NCI-H526 (cell line): ENCODE measurements at regions not wholly inside any gene's neighbourhood (a gene's known extent, or its start where the extent isn't known, plus 50 kb on each side); places are given as distances from the start of the nearest gene placed in this dataset.

Source experiments
- DNase-seq, 2 experiments: peaks; one replicate each; lab custom pipeline; 2025; lab: John Stamatoyannopoulos, UW

DNA sequence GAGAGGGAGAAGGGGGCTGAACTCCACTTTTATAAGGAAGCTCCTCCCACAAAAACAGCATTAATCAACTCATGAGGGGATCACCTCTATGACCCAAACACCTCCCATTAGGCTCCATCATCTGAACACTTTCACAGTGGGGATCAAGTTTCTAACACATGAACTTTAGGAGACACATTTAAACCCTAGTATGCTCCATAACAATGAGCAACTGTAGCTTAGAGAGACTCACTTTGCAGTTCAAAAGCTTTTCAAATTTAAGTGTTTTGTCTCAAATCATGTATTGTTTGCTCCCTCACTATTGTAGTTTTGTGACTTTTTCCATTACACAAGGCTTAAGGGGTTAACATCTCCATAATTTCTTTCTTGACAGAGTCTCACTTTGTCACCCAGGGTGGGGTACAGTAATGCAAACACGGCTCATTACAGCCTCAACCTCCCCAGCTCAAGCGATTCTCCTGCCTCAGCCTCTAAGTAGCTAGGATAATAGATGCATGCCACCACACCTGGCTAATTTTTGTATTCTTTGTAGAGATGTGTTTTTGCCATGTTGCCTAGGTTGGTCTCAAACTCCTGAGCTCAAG, 352.7 kb upstream of the CDH20 start:
- no peak for DNase-seq

DNA sequence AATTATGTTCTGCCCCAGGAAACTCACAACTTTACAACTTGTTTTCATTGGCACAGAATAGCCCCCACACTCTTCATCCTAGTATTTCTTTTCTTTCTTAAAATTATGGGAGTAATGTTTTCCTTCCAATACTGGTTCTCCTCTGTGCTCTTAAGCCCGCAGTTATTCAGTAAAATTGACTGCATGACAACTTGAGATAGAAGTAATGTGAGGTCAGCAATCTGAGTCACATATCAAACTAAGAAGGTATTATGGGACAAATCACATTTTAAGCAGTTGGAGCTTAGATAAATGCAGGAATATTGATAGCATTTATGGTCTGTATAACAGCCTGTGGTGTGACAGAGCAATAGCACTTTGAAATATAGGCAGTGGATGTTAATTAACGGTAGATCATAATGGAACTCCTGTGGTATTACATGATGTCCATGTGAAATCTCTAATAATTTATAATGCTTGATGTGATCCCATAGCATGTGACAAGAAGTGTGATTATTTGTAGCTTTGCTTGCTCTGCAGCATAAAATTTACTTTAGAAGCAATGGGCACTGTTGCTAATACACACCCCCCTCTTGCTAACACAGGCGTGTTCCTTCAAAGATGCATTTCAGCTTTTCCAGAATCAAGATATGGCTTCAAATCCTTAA, 351.4 kb upstream of the CDH20 start:
- DNase-seq, result no peak

DNA sequence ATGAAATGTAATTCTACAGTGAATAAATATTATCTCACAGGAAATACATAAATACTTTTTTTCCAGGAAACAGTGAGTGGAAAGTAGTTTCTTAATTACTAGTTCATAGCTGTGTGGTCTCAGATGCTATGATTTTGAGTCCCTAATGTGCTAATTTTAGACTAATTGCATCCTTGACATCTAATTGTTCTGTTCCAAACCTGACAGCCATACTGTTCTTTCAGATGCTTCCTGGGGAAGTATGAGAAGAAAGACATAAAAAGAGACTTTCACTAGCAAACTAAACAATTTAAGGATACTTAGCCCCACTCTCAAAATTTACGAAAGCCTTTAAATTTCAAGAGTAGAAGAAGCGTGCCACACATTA, 350.9 kb upstream of the CDH20 start:
- no peak for DNase-seq

DNA sequence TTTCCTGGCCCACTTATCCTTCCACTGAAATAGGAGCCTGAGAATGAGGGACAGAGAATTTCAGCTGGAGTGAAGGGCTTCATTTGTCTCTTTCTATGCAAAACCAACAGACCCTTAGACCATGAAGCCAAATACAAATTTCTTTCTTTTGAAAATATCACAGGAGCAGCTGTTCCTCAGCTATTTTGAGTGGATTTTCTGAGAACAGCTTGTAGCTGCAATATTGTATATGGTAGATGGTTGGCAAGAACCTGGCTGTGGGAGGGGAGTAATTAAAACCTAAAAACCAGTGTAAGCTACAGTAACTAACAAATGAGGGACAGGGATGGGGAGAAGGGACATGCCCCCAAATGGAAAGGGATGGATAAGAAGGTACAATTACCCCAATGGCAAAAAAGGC, 350.3 kb upstream of the CDH20 start:
- no peak for DNase-seq

DNA sequence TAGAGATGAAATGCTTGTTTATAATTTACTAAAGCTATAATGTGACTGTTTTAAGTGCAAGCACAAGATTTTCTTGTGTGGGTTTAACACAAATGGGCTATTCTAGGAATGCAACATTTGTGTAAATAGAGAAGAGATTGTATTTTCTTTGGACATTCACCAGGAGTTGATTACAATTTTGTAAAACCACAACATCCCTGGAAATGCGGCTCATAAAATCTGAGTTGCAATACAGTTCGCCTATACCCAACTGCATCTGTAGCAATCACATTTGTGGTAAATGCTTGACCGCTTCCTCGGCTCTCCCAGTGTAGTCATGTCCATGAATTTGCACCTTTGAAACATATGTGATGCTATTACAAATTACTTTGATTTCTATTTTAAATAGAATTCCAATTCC, 348.7 kb upstream of the CDH20 start:
- no peak for DNase-seq

DNA sequence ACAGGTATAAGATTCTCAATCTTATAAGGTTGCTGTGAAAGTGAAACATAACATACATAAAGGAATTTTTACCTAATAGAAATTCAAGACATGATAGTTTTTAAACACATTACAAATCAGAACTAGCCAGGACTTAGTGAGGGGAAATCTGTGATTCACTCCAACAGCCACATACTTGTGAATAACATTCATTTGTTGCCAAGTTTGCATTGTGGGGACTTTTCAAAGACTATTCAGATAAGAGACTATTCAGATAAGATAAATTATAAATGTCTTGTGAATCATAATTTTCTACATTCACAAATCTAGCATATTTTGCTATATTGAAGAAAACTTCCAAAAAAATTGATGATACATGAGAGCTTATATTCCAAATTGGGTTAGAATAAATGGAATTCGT, 345.3 kb upstream of the CDH20 start:
- no peak for DNase-seq

DNA sequence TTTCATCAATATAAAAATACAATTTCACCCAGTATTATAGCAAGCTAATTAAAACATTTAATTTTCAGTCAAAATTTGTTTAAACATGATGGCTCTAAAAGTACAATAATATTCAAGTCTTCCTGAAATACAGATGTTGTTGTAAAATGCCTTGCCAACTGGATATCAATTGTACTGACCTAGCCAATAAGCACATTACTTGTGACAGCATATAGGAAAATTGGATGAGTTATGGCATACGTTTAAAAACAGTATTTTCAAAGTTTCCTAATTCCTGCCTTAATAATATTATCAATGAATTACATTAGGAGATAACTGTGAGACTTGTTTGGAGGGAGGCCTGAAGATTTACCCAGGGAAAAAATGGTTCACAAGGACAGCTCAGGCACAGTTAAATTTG, 336.9 kb upstream of the CDH20 start:
- DNase-seq, result no peak

DNA sequence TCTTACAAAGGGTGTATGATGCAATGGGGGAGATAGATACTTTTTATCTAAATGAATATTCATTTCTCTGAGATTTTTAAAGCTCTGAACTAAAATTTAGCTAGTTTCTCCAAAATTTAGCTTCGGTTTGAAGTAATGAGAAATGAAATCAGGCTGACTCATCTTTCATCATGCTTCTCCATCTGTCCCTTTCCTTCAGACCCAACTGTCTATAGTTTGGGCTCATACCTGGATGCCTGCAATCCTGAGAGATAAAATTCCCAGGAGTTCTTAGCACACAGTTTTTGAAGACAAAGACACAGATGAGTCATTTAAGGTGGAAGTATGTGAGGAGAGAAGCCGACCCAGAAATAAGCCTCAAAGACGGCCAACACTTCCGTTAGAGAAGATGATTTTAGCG, 336.4 kb upstream of the CDH20 start:
- DNase-seq, result no peak

DNA sequence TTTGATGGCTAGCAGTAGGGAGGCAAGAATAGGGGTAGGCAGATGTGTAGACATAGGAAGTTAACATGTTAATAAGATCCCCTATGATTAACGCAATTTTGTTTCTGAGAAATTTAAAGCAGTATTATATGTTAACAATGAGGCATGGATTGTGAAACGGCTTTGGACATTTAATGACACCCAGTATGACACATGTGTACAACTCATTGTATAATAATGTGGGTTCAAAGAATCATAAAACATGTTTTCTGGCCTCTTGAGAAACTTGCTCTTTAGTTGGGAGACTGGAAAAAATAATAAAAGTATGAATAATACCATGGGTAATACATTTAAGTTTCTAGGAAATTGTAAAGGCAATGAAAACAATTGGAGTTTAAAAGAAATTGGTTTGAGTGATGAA, 332.1 kb upstream of the CDH20 start:
- DNase-seq, result no peak

DNA sequence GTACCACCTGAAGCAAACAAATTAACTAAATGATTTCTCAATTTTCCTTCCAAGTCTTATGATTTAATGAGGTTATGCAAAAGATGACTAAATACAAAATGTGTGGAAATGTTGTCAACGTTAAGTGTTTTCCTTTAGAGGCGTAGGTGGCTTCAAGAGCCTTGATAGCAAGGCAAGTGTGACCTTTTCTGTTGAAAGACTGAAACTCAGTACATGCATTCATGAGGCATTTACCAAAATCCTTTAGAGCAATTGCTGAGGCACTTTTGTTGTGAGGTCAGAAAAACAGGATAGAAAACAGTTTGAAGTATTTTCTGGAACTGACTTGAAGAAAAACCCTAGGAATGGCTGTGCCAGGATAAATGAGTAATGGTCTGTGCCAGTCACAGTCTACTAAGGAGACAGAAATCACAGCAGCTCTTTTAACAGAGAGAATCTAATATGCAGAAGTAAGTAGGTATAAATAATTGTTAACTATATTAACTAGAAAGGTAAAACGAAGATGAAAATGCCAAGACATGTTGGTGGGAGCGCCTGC, 326.5 kb upstream of the CDH20 start:
- DNase-seq, result no peak

DNA sequence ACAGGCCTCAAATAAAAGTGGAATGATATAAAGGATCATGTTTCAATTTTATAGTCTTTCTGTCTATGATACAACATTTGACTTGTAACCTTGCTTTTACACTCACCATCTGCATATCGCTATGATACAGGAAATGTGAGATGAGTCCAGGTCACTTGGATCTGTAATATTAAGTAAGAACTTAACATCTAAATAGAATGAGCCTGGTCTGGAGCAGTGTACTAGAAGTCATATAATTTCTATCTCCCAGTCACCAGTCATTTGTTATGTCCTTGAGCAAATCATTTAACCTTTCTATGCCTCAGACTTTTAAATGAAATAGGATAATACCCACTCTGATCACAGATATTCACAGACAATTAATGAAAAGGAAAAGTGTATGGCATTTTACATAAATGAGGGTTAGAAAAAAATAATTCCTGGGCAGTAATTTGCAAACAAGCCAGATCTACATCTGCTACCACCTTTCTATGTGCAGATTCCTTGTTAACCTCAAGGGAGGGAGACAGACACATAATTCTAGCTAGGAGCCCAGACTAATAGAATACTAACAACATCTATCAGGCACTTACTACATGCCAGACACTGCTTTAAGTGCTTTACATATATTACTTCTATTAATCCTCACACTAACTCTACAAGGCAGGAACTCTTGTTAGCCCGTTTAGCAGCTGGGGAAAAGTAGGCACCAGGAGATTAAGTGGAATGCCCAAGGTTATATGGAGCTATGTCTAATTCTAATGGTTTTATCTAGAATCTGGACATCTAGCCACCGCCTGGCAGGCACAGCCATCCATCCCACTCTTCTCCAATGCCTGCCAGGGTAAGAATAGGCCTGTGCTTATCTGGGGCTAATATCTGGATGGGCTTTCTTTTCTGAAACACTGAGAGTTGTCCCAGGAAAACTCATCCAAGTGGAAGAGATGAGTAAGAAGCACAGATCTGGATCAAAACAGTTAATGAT, 313.6 kb upstream of the CDH20 start:
- no peak for DNase-seq

DNA sequence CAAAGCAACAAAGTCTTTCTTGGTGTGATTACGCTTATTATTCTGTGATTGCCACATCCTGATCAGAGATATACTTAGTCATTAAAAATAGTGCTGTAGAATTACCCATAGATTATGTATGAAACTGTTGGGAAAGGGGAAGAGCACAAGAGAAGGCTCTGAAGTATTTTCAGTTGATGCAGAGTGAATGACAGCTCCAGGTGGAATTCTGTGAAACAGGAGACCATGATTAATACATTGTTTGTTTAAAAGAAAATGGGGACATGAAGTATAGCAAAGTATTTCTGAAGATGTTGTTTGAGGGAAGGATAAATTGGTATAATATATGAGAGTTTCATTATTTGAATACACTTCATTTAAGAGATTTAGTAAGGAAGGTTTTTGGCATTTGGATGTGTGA, 307.6 kb upstream of the CDH20 start:
- no peak for DNase-seq

DNA sequence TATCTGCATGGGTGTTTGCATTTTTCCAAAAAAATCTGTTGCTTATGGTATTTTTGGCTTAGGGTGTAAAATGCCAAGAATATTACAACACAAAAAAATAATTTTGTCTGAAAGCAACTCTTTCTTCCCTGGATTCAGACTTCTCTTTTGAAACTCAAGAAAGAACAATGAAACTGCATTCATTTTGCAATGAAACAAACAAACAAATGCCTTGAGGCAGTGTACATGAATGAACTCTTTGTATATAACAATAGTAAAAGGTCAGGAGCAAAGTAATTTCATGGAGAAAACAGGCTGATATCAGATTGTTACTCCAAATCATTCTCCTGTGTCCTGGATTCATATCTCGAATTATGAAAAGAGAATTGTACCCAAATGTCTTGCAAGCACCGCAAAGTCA, 301.6 kb upstream of the CDH20 start:
- DNase-seq, result no peak

DNA sequence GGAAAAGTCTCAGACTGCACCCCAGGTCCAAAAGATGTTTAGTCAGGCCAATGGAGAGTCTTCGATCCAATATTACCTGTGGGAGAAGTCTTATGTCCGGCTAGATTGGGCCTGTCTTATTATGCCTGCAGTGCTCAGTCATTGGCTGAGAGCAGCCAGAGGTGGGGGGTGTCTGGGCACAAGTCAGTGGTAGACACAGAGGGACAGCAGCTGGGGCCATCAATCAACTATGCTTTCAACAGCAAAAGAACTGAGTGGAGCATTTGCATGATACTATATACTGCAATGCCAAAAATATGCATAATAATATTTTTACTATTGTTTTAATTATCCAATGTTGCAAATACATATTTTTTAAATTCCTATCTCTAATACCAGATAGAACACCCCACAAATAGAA, 298.6 kb upstream of the CDH20 start:
- DNase-seq, result no peak

DNA sequence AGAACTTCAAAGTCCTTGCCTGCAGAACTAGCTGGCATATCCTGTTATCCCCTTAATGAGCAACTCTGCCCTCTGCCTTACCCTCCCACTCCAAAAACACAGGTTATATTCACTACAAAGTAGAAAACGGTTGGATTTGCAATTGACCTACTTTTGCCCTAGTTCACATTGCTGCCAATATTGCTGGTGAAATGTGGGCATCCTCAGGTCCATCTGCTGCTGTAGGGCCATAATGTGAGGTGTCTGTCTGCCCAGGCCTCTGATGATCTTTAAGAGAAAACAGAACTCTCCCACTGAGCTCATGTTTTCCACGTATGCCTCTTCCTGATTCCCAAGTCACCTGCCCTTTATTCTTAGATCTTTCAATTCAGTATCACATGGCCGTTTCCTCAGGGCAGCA, 294.0 kb upstream of the CDH20 start:
- no peak for DNase-seq

DNA sequence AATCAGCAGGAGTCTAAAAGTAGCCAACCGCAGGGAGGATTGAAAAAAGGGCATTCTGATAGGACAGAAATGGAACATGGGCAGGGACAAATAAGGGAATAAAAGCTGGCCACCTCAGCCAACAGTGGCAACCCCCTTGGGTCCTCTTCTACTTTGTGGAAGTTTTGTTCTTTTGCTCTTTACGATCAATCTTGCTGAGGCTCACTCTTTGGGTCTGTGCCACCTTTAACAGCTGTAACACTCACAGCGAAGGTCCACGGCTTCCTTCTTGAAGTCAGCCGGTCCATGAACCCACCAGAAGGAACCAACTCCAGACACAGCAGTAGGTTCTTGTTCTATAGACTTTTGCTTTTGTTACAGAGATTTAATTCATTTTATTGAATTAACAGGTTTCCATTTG, 285.4 kb upstream of the CDH20 start:
- DNase-seq, result no peak

DNA sequence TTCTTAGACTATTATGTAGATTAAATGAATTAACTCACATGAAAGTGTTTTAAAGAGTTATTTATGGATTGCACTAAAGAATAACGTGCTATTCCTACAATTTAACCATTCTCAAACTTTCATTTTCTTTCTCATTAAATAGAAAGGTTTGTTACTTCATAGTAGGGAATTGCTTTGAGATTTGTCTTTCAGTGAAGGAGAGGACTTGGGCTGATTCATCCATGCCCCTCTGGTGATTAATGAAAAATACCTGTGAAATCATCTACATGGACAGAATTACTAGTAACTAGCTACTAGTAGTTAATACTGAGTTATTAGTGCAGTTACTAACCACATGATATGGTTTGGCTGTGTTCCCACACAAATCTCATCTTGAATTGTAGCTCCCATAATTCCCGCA, 275.8 kb upstream of the CDH20 start:
- no peak for DNase-seq

DNA sequence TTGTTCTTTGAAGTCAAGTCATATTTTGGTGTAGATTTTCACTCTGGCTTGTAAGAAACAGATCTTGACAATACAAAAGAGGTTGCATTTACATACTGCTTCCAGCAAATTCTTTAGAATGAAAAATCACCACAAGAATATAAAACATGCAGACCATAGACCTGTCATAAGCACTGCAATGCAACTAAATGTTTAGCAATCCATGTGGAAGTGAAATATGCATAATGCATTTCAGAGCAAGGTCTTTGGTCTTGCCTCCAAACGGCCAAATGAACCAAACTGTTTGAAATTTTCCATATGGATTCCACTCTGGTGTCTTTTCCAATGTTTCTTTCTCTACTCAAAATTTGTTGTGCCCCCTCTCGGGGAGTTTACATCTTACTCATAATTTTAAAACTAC, 271.0 kb upstream of the CDH20 start:
- no peak for DNase-seq

DNA sequence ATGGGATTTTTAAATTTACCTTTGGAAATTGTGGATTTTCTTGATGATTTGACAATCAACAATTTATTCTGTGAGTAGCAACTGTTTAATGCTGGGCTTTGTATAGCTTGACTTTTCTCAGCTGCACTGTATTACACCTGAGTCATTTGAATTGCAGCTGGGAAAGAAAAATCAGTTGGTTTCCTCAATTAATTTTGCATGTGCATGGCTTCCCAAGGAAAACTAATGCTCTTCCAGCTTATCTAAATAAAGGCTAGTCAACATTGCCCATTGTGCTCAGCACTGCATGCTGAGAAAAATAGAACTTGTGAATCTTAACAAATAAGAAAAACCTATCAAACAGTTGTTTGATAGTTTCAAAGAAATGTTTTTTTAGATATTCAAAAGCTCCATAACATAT, 268.3 kb upstream of the CDH20 start:
- DNase-seq, result peak in 1 of 2 experiments; percentile 73

DNA sequence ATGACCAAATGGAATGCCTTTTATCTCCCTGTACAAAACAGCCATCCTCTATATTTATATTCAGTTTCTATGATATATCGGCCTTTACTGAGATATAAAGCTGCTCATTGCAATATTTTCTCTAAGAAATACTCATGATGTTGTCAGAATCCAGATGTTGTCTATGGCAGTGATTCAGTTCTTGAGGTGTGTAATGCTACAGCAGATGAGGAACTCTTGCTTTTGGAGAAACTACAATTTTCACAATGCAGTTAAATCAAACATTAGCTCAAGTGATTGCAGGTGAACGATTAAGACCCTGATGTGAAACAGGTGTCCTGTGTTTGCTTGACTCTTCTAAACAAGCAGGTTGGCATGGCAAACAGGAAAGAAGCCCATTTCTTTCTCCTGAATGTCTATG, 256.2 kb upstream of the CDH20 start:
- no peak for DNase-seq

DNA sequence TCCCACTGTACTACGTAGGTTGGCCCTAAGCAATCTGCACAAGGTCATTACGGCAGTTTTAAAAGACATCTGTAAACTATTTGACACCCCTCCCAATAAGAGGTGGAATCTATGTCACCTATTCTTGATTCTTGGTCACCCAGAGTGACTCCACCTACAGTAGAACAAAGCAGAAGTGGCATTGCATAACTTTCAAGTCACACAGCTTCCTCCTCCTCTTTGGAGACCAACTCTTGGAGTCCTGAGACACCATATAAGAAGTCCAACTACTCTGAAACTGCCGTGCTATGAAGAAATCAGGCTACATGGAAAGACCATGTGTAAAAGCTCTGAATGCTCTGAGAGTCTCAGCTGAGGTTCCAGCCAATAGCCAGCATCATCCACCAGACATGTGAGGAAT, 253.5 kb upstream of the CDH20 start:
- no peak for DNase-seq

DNA sequence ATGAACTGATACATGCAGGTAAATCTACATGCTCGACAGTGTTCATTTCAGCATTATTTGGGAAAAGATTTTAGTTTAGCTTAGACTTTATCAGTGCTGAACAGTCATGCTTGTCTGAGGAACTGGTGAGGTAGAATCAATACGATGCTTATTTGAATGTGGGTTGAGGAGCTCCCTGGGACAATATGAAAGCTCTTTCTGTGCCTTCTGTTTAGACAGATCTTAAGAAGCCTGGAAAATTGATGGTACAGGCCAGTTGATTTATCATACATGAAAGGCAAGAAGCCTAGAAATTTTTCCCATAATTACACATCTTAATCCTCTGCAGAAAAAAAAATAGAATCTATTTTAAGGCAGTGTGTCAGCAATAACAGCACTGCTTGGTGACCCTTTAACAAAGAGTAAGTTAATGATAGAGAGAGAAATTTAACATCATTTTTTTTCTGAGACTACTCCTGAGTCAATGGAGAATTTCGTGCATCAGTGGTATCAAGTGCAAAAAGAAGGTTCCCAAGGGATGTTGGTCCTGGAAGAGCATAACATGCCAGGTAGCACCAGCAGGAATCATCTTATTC, 252.2 kb upstream of the CDH20 start:
- DNase-seq, result no peak
